Ovary (tissue), 7 donors: ENCODE measurements at regions not wholly inside any gene's neighbourhood (a gene's known extent, or its start where the extent isn't known, plus 50 kb on each side); places are given as distances from the start of the nearest gene placed in this dataset.

Experiments used
- DNase-seq, 5 donors: peaks; one replicate each; pipeline ENCODE4 v3.0.0-alpha.2; 2019 to 2020
- H3K27ac ChIP-seq, 2 donors: fragments of 200-600 bp; one replicate each; pipeline versions ENCODE4 v1.5.1 to v1.8.0; 2019 to 2022
- H3K27me3 ChIP-seq: fragments of 200-600 bp; one replicate; pipeline ENCODE4 v1.8.0; 2022
- H3K36me3 ChIP-seq: fragments of 200-600 bp; sonication (generic); one replicate; pipeline ENCODE4 v1.5.1; 2019
- H3K4me1 ChIP-seq: one replicate; pipeline ENCODE4 v1.8.1; 2013; ENCODE audit warnings: mild to moderate bottlenecking, moderate library complexity; ENCODE audit not compliant: insufficient read depth
- H3K4me3 ChIP-seq: fragments of 200-600 bp; sonication (generic); one replicate; pipeline ENCODE4 v1.5.1; 2017
- H3K9me3 ChIP-seq, 2 donors: fragments of 200-600 bp in 1 of 2; sonication (generic) in 1 of 2; one replicate each; pipeline versions ENCODE4 v1.5.1 to v1.8.1; 2013 to 2019; ENCODE audit warnings: mild to moderate bottlenecking in 1 of 2, moderate library complexity in 1 of 2
- CTCF ChIP-seq, 3 donors: fragments of 450-650 bp in 2 of 3; fragments of 200-600 bp in 1 of 3; IDR thresholded peaks; one replicate each; pipeline versions ENCODE4 v1.5.1 to v1.8.0; 2016 to 2022; ENCODE audit warnings: antibody characterized with exemption in 3 of 3, mild to moderate bottlenecking in 1 of 3
- EP300 ChIP-seq: sonication (generic); formaldehyde crosslinking; IDR thresholded peaks from one replicate; pipeline ENCODE4 v1.6.1; 2017; ENCODE audit warnings: antibody characterized with exemption
- POLR2A ChIP-seq: fragments of 450-650 bp; IDR thresholded peaks from one replicate; pipeline ENCODE4 v1.6.1; 2017; ENCODE audit warnings: antibody characterized with exemption, mild to moderate bottlenecking, moderate library complexity
- WGBS, 3 donors: extraction: QIAGEN DNeasy Blood & Tissue Kit in 1 of 3; methylation state at CpG; one replicate each; pipeline versions ENCODE4 v1.1.5 to v1.1.7; 2013 to 2017; 5-methylcytosine and 5-hydroxymethylcytosine counted together
- intact Hi-C, 4 donors: fragments of 100-400 bp; cut with DNase I; formaldehyde crosslinking; loops; one replicate each; pipeline versions ENCODE4 v1.11.0 to v1.15.1; 2022 to 2023
- donor health status: DM: no; HTN: no; CAD: no; lungs with moderate emphysema.
- donor health status: DM: no; HTN: no; CAD: no.
- donor health status: Bipolar disorder and iron deficiency.
- donor health status: DM: no; HTN: no; CAD: no.
- donor health status: DM: yes; HTN: yes; CAD: no.

- Histone ChIP-seq H3K9me3 (no peaks in the 10 kb centered on the region), H3K27me3 (no peaks in the 10 kb centered on the region), H3K4me1 (no peaks in the 10 kb centered on the region), H3K4me3 (no peak overlapping the region), H3K27ac (no peak overlapping the region), H3K36me3 (no peaks in the 10 kb centered on the region)
- WGBS, 3 donors, result 65 to 76% (median 69%) methylated on average over 1 of the region's 1 CpG
- TF ChIP-seq POLR2A (no peak), EP300 (no peak), CTCF (IDR thresholded peaks at IDR 0.05) (no peak)
- no peak for DNase-seq
- intact Hi-C loops, result no loop called here
Observed at GRCh38 chr3:83948771-83949170, 1010.0 kb upstream of the CADM2 start.

- intact Hi-C loops, result no loop called here
- Histone ChIP-seq H3K27me3 (no peaks in the 10 kb centered on the region), H3K27ac (no peak overlapping the region), H3K9me3 (no peaks in the 10 kb centered on the region), H3K36me3 (no peaks in the 10 kb centered on the region), H3K4me1 (no peaks in the 10 kb centered on the region), H3K4me3 (no peak overlapping the region)
- TF ChIP-seq POLR2A, result no peak
- TF ChIP-seq EP300, result no peak
- no peak for TF ChIP-seq CTCF (IDR thresholded peaks at IDR 0.05)
- WGBS, 3 donors, result 51 to 64% (median 52%) methylated on average over 3 of the region's 3 CpGs
- no peak for DNase-seq
Observed at GRCh38 chr3:83953417-83954089, 1005.2 kb upstream of the CADM2 start.

- H3K27me3 ChIP-seq, result no peaks in the 10 kb centered on the region
- H3K27ac ChIP-seq, result no peak overlapping the region
- H3K9me3 ChIP-seq, result no peaks in the 10 kb centered on the region
- DNase-seq, result no peak
- H3K36me3 ChIP-seq, result no peaks in the 10 kb centered on the region
- TF ChIP-seq POLR2A (no peak), CTCF (IDR thresholded peaks at IDR 0.05) (no peak), EP300 (no peak)
- H3K4me1 ChIP-seq, result no peaks in the 10 kb centered on the region
- 38 to 50% (median 44%) methylated on average over 3 of the region's 3 CpGs for WGBS, 3 donors
- no peak overlapping the region for H3K4me3 ChIP-seq
- intact Hi-C loops, result no loop called here
Observed at GRCh38 chr3:83956431-83956830, 1002.4 kb upstream of the CADM2 start.

- H3K4me3 ChIP-seq, result no peak overlapping the region
- H3K4me1 ChIP-seq, result no peaks in the 10 kb centered on the region
- DNase-seq, result no peak
- TF ChIP-seq CTCF (IDR thresholded peaks at IDR 0.05), result no peak
- TF ChIP-seq POLR2A, result no peak
- TF ChIP-seq EP300, result no peak
- intact Hi-C loops, result no loop called here
- H3K9me3 ChIP-seq, result no peaks in the 10 kb centered on the region
- no peaks in the 10 kb centered on the region for H3K27me3 ChIP-seq
- no peaks in the 10 kb centered on the region for H3K36me3 ChIP-seq
- 87 to 88% (median 87%) methylated on average over 7 of the region's 7 CpGs for WGBS, 3 donors
- no peak overlapping the region for H3K27ac ChIP-seq
Observed at GRCh38 chr3:83968356-83968755, 990.4 kb upstream of the CADM2 start.
